CD4-positive, alpha-beta T cell (primary cell): ENCODE measurements at regions not wholly inside any gene's neighbourhood (a gene's known extent, or its start where the extent isn't known, plus 50 kb on each side); places are given as distances from the start of the nearest gene placed in this dataset.

Source experiments
- ATAC-seq: fragments of 200-7000 bp; cut with Tn5 transposase; one replicate; pipeline ENCODE4 v1.10.0; 2022; ENCODE audit warnings: mild to moderate bottlenecking; ENCODE audit not compliant: poor library complexity
- CTCF ChIA-PET: fragments of 350-600 bp; sonication (Branson Sonifier 250); formaldehyde crosslinking; loops from one replicate; lab custom pipeline; 2021; ENCODE audit warnings: antibody characterized with exemption, inconsistent platforms; lab: Charles Lee
- POLR2A ChIA-PET: fragments of 350-600 bp; sonication (Branson Sonifier 250); formaldehyde crosslinking; loops from one replicate; lab custom pipeline; 2021; ENCODE audit warnings: antibody characterized with exemption, inconsistent platforms; lab: Charles Lee
- DNase-seq, 14 experiments: peaks; one replicate each; pipeline ENCODE4 v3.0.0-alpha.2; 2013 to 2020; ENCODE audit warnings: mixed read lengths in 2 of 14
- H3K27ac ChIP-seq, 2 donors: one replicate each; pipeline versions ENCODE4 v1.5.1 to v1.7.0; 2013; ENCODE audit warnings: low read length in 2 of 2, low read depth in 1 of 2, mild to moderate bottlenecking in 1 of 2
- H3K27me3 ChIP-seq, 2 experiments: 1 replicate in 1 of 2; 2 replicates in 1 of 2; pipeline versions ENCODE4 v1.6.1 to v1.7.0; 2013; ENCODE audit warnings: low read length in 2 of 2, control low read depth in 1 of 2, mild to moderate bottlenecking in 1 of 2, moderate library complexity in 1 of 2; ENCODE audit not compliant: insufficient read depth in 2 of 2, control insufficient read depth in 1 of 2
- H3K36me3 ChIP-seq: one replicate; pipeline ENCODE4 v1.6.1; 2013; ENCODE audit warnings: low read length, control low read depth; ENCODE audit not compliant: insufficient read depth
- H3K4me1 ChIP-seq: one replicate; pipeline ENCODE4 v1.6.1; 2013; ENCODE audit warnings: low read length, control low read depth; ENCODE audit not compliant: insufficient read depth
- H3K4me3 ChIP-seq: one replicate; pipeline ENCODE4 v1.5.1; 2013; ENCODE audit warnings: mild to moderate bottlenecking, low read length, moderate library complexity
- H3K9me3 ChIP-seq, 2 experiments: 1 replicate in 1 of 2; 2 replicates in 1 of 2; pipeline versions ENCODE4 v1.6.1 to v1.7.0; 2013; ENCODE audit warnings: low read length in 2 of 2, mild to moderate bottlenecking in 2 of 2, control low read depth in 1 of 2, moderate library complexity in 1 of 2; ENCODE audit not compliant: control insufficient read depth in 1 of 2, insufficient read depth in 1 of 2
- H3K27ac Mint-ChIP-seq: one replicate; pipeline ENCODE4 v1.8.0; 2020; ENCODE audit warnings: mixed read lengths
- H3K27me3 Mint-ChIP-seq: one replicate; pipeline ENCODE4 v1.8.0; 2021; ENCODE audit warnings: mixed read lengths
- H3K36me3 Mint-ChIP-seq: one replicate; pipeline ENCODE4 v1.8.0; 2021; ENCODE audit warnings: low read depth, mixed read lengths
- H3K4me1 Mint-ChIP-seq: one replicate; pipeline ENCODE4 v1.8.0; 2021; ENCODE audit warnings: low read depth, mixed read lengths
- H3K4me3 Mint-ChIP-seq: one replicate; pipeline ENCODE4 v1.8.0; 2020; ENCODE audit warnings: mild to moderate bottlenecking, mixed read lengths
- H3K9me3 Mint-ChIP-seq: one replicate; pipeline ENCODE4 v1.8.0; 2020; ENCODE audit warnings: mixed read lengths
- intact Hi-C, 2 experiments: fragments of 100-400 bp; cut with DNase I in 1 of 2; cut with micrococcal nuclease in 1 of 2; formaldehyde crosslinking; loops; one replicate each; pipeline versions ENCODE4 v1.15.1 to v1.9.0; 2023 to 2025; cut with DNase I, micrococcal nuclease
- TF ChIP-seq, protein P1 (sequence below): fragments of 200-600 bp; IDR thresholded peaks from one replicate; pipeline ENCODE4 v1.8.0; 2022; ENCODE audit warnings: antibody characterized with exemption, mild to moderate bottlenecking

DNA sequence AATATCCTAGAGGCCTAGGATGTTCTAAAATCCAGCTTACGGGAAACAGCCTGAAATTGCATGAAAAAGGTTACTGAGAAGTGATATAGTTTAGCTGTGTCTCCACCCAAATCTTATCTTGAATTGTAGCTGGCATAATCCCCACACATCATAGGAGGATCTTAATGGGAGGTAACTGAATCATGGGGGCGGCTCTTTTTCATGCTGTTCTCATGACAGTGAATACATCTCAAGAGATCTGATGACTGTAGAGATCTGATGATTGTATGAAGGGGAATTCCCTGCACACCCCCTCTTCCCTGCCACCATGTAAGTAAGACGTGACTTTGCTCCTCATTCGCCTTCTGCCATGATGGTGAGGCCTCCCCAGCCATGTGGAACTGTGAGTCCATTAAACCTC is 385.6 kb upstream of the ID2 start:
- ChIA-PET CTCF (no interaction called here), POLR2A (interaction anchor here (1.0 kb wide), 1 partner anchor 389 kb away, joined by 3 read pairs; no protein-coding TSS in a partner anchor)
- DNase-seq (peak in 1 of 14 experiments; percentile 28), ATAC-seq (no peak)
- Histone ChIP-seq H3K27me3 (no peaks in the 10 kb centered on the region), H3K4me1 (peaks cover 29% of the 10 kb centered on the region), H3K36me3 (no peaks in the 10 kb centered on the region), H3K4me3 (no peak overlapping the region), H3K27ac (no peak overlapping the region), H3K9me3 (no peaks in the 10 kb centered on the region)
- TF ChIP-seq, protein P1, sequence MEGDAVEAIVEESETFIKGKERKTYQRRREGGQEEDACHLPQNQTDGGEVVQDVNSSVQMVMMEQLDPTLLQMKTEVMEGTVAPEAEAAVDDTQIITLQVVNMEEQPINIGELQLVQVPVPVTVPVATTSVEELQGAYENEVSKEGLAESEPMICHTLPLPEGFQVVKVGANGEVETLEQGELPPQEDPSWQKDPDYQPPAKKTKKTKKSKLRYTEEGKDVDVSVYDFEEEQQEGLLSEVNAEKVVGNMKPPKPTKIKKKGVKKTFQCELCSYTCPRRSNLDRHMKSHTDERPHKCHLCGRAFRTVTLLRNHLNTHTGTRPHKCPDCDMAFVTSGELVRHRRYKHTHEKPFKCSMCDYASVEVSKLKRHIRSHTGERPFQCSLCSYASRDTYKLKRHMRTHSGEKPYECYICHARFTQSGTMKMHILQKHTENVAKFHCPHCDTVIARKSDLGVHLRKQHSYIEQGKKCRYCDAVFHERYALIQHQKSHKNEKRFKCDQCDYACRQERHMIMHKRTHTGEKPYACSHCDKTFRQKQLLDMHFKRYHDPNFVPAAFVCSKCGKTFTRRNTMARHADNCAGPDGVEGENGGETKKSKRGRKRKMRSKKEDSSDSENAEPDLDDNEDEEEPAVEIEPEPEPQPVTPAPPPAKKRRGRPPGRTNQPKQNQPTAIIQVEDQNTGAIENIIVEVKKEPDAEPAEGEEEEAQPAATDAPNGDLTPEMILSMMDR, result no peak
- H3K4me3 Mint-ChIP-seq, result no peak overlapping the region
- intact Hi-C loops, result no loop called here
- H3K27me3 Mint-ChIP-seq, result no peaks in the 10 kb centered on the region
- H3K36me3 Mint-ChIP-seq, result no peaks in the 10 kb centered on the region
- no peaks in the 10 kb centered on the region for H3K9me3 Mint-ChIP-seq
- H3K27ac Mint-ChIP-seq, result no peak overlapping the region
- peaks cover 4% of the 10 kb centered on the region for H3K4me1 Mint-ChIP-seq

DNA sequence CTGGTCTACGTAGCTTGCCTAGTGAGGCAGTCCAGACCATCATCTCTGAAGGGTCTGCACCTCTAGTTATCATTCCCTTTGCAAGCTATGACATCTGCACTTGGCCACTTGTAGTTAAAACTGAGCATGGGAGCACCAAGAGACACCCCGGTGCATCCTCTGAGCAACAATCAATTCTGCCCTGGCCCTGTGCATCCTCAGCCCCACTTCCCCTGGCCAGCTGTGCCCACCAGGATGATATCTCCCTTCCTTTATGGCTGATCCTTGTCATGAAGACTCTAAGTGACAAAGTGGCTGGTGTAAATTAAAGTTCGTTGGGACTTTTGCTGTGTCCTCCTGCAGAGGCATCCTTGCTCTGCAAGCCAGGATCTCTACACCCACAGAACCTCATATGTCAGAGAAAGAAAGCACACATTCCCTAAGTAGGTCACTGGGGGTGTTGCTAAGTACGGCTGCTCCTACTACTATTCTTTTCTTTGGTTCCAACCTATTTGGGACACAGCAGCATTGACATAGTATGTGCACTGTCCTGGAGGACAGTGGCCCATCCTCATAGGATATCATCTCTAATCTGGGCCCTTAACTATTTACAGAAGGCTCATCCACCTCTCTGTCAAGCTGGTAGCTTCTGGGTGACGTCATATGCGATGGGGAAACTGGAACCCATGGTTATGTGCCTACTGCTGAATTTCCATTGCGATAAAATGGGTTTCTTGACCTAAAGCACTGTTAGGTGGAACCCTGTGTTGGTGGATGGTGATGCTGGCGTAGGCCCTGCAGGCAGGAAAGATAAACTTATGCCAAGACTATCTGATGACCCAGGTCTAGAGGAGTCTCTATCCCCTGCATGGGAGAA is 384.3 kb upstream of the ID2 start:
- Histone ChIP-seq H3K27ac (no peak overlapping the region), H3K4me3 (no peak overlapping the region), H3K36me3 (no peaks in the 10 kb centered on the region), H3K4me1 (peaks cover 42% of the 10 kb centered on the region), H3K27me3 (no peaks in the 10 kb centered on the region), H3K9me3 (no peaks in the 10 kb centered on the region)
- ChIA-PET POLR2A (interaction anchor here (1.0 kb wide), 1 partner anchor 388 kb away, joined by 3 read pairs; no protein-coding TSS in a partner anchor), CTCF (no interaction called here)
- Mint-ChIP-seq H3K9me3 (no peaks in the 10 kb centered on the region), H3K36me3 (no peaks in the 10 kb centered on the region), H3K27ac (no peak overlapping the region), H3K4me1 (peaks cover 17% of the 10 kb centered on the region), H3K27me3 (no peaks in the 10 kb centered on the region), H3K4me3 (no peak overlapping the region)
- ATAC-seq, result no peak
- DNase-seq, result no peak
- TF ChIP-seq, protein P1, result no peak
- intact Hi-C loops, result no loop called here

DNA sequence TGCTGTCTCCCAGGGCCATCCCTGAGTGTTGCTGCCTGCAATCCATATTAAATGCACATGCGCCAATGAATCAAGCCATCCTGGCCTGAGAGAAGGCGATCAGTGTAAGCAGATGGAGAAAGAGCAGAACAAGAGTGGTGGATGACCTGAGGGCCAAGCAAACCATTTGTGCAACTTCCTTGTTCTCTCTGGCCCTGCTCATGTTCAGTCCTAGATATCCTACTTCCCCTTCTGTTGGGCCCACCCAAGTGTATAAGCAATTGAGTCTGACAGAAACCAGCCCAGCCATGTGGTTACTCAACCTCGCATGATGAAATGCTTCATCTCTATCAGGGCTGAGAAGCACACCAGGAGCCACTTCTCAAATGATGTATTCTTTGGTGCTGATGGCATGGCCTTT is 383.1 kb upstream of the ID2 start:
- Mint-ChIP-seq H3K36me3 (no peaks in the 10 kb centered on the region), H3K27me3 (no peaks in the 10 kb centered on the region), H3K4me1 (peaks cover 29% of the 10 kb centered on the region), H3K9me3 (no peaks in the 10 kb centered on the region), H3K27ac (no peak overlapping the region), H3K4me3 (no peak overlapping the region)
- ATAC-seq (no peak), DNase-seq (peak in 3 of 14 experiments; percentile 32 to 69 (median 57))
- ChIA-PET POLR2A (interaction anchor here (0.6 kb wide), 1 partner anchor 375 kb away, joined by 3 read pairs; no protein-coding TSS in a partner anchor), CTCF (no interaction called here)
- Histone ChIP-seq H3K4me3 (no peak overlapping the region), H3K27me3 (no peaks in the 10 kb centered on the region), H3K9me3 (no peaks in the 10 kb centered on the region), H3K27ac (no peak overlapping the region), H3K36me3 (no peaks in the 10 kb centered on the region), H3K4me1 (peaks cover 54% of the 10 kb centered on the region)
- TF ChIP-seq, protein P1, result no peak
- intact Hi-C loops, result no loop called here
